ENCODE measurements at regions not wholly inside any gene's neighbourhood (a gene's known extent, or its start where the extent isn't known, plus 50 kb on each side); places are given as distances from the start of the nearest gene placed in this dataset.

- TF ChIP-seq POLR2AphosphoS5 (IDR thresholded peaks at IDR 0.05; ENCODE audit: low read depth, low read length) = no peak
- TF ChIP-seq TAF1 (IDR thresholded peaks at IDR 0.05; ENCODE audit: low read depth, low read length) = no peak
Measured at GRCh38 chr2:16277117-16277516, 336.8 kb downstream of the MYCN start (continued).

Measured in H1 (cell line).